Lung microvascular endothelial cell (primary cell): ENCODE measurements at regions not wholly inside any gene's neighbourhood (a gene's known extent, or its start where the extent isn't known, plus 50 kb on each side); places are given as distances from the start of the nearest gene placed in this dataset.
"Not testable (repeated sequence)": the region's sequence is repeated elsewhere in the genome, so short reads cannot be mapped to it uniquely, and the experiment has no call there.

Experiments
- DNase-seq, 2 donors: peaks; one replicate each; pipeline versions ENCODE4 v3.0.0 to v3.0.0-alpha.2; 2010; ENCODE audit warnings: low read depth in 2 of 2

- no peak for DNase-seq
Measured at GRCh38 chr15:23924686-23925085, 237.6 kb upstream of the NDN start.

- DNase-seq: no peak
Measured at GRCh38 chr15:23954931-23955330, 267.8 kb upstream of the NDN start.

GRCh38 chr15:23983500-23984259, 296.6 kb upstream of the NDN start:
- DNase-seq: no peak

- no peak for DNase-seq
Measured at GRCh38 chr15:23994273-23994672, 307.2 kb upstream of the NDN start.

- no peak for DNase-seq
Measured at GRCh38 chr15:23998056-23998455, 311.0 kb upstream of the NDN start.

GRCh38 chr15:24008476-24008875, 321.4 kb upstream of the NDN start:
- DNase-seq: no peak

GRCh38 chr15:24017470-24017869, 330.4 kb upstream of the NDN start:
- DNase-seq: no peak

- DNase-seq: no peak
Measured at GRCh38 chr15:24039683-24040082, 352.6 kb upstream of the NDN start.

GRCh38 chr15:24054547-24055245, 367.6 kb upstream of the NDN start:
- no peak for DNase-seq

GRCh38 chr15:24067733-24068501, 380.8 kb upstream of the NDN start:
- no peak for DNase-seq

- DNase-seq: no peak
Measured at GRCh38 chr15:24075420-24076089, 388.4 kb upstream of the NDN start.

GRCh38 chr15:24076090-24076784, 389.1 kb upstream of the NDN start:
- DNase-seq: no peak

- DNase-seq: no peak
Measured at GRCh38 chr15:24078310-24079029, 391.4 kb upstream of the NDN start.

- DNase-seq: not testable (repeated sequence)
Measured at GRCh38 chr15:24088941-24089340, 401.8 kb upstream of the NDN start.

GRCh38 chr15:24101503-24101902, 414.4 kb upstream of the NDN start:
- DNase-seq: not testable (repeated sequence)

GRCh38 chr15:24107524-24107923, 420.4 kb upstream of the NDN start:
- not testable (repeated sequence) for DNase-seq

GRCh38 chr15:24107948-24108347, 420.8 kb upstream of the NDN start:
- not testable (repeated sequence) for DNase-seq

- not testable (repeated sequence) for DNase-seq
Measured at GRCh38 chr15:24108349-24108748, 421.2 kb upstream of the NDN start.

- DNase-seq: not testable (repeated sequence)
Measured at GRCh38 chr15:24139622-24140021, 452.5 kb upstream of the NDN start.

- not testable (repeated sequence) for DNase-seq
Measured at GRCh38 chr15:24145070-24145469, 458.0 kb upstream of the NDN start.
